Adrenal gland (tissue), 5 donors: ENCODE measurements at regions not wholly inside any gene's neighbourhood (a gene's known extent, or its start where the extent isn't known, plus 50 kb on each side); places are given as distances from the start of the nearest gene placed in this dataset.

Experiments
- CTCF ChIP-seq, 6 experiments: fragments of 450-650 bp in 4 of 6; fragments of 200-600 bp in 2 of 6; sonication (generic) in 1 of 6; IDR thresholded peaks; 1 replicate in 5 of 6; 2 replicates in 1 of 6; pipeline versions ENCODE4 v1.5.1 to v1.8.0; 2016 to 2021; ENCODE audit warnings: antibody characterized with exemption in 6 of 6, mild to moderate bottlenecking in 2 of 6, moderate library complexity in 1 of 6
- POLR2A ChIP-seq, 2 donors: fragments of 450-650 bp; IDR thresholded peaks; one replicate each; pipeline ENCODE4 v1.6.1; 2017; ENCODE audit warnings: antibody characterized with exemption in 2 of 2, mild to moderate bottlenecking in 2 of 2, moderate library complexity in 1 of 2
- donor health status: DM: no; HTN: no; CAD: no.

GRCh38 chr5:14028188-14028587, 83.7 kb upstream of the DNAH5 start:
- TF ChIP-seq CTCF (IDR thresholded peaks at IDR 0.05): no peak
- no peak for TF ChIP-seq POLR2A (IDR thresholded peaks at IDR 0.05)
